B cell (primary cell): ENCODE measurements at regions not wholly inside any gene's neighbourhood (a gene's known extent, or its start where the extent isn't known, plus 50 kb on each side); places are given as distances from the start of the nearest gene placed in this dataset.

Experiments
- ATAC-seq: fragments of 200-7000 bp; cut with Tn5 transposase; one replicate; pipeline ENCODE4 v1.10.0; 2021; ENCODE audit warnings: low read depth, mild to moderate bottlenecking, moderate number of reproducible peaks, moderate library complexity
- CTCF ChIA-PET: fragments of 350-600 bp; sonication (Branson Sonifier 250); formaldehyde crosslinking; loops from one replicate; lab custom pipeline; 2021; ENCODE audit warnings: antibody characterized with exemption, inconsistent platforms; lab: Charles Lee
- POLR2A ChIA-PET: fragments of 350-600 bp; sonication (Branson Sonifier 250); formaldehyde crosslinking; loops from one replicate; lab custom pipeline; 2021; ENCODE audit warnings: antibody characterized with exemption; lab: Charles Lee
- DNase-seq: peaks from one replicate; pipeline ENCODE4 v3.0.0; 2013
- H2AFZ ChIP-seq: 2 replicates; pipeline ENCODE4 v1.6.1; 2012; ENCODE audit warnings: mild to moderate bottlenecking, low read depth, low read length; ENCODE audit not compliant: insufficient read depth, poor library complexity, severe bottlenecking
- H3K27ac ChIP-seq, 2 donors: 1 replicate in 1 of 2; 2 replicates in 1 of 2; pipeline ENCODE4 v1.5.1; 2012 to 2013; ENCODE audit warnings: low read length in 2 of 2, mild to moderate bottlenecking in 2 of 2, moderate library complexity in 1 of 2
- H3K27me3 ChIP-seq, 4 experiments: fragments of 200-600 bp in 1 of 4; sonication (generic) in 1 of 4; replicated peaks in 1 of 4; 1 replicate in 2 of 4; 2 replicates in 2 of 4; pipeline versions ENCODE4 v1.6.1 to v1.7.0; 2013 to 2016; ENCODE audit warnings: low read length in 3 of 4, mild to moderate bottlenecking in 2 of 4, mixed read lengths in 1 of 4, moderate library complexity in 1 of 4; ENCODE audit not compliant: insufficient read depth in 4 of 4, control insufficient read depth in 3 of 4; ENCODE audit errors: control extremely low read depth in 1 of 4
- H3K36me3 ChIP-seq, 2 experiments: replicated peaks in 1 of 2; 1 replicate in 1 of 2; 2 replicates in 1 of 2; pipeline versions ENCODE4 v1.6.1 to v1.7.1; 2013; ENCODE audit warnings: low read length in 1 of 2; ENCODE audit not compliant: insufficient read depth in 2 of 2, control insufficient read depth in 1 of 2; ENCODE audit errors: control extremely low read depth in 1 of 2, extremely low read depth in 1 of 2
- H3K4me1 ChIP-seq, 2 donors: fragments of 200-600 bp in 1 of 2; sonication (generic) in 1 of 2; 1 replicate in 1 of 2; 2 replicates in 1 of 2; pipeline versions ENCODE4 v1.5.1 to v1.6.1; 2013 to 2017; ENCODE audit warnings: low read length in 2 of 2; ENCODE audit not compliant: control insufficient read depth in 2 of 2, insufficient read depth in 2 of 2
- H3K4me2 ChIP-seq: replicated peaks from 2 replicates; pipeline ENCODE3; 2012; ENCODE audit warnings: mild to moderate bottlenecking, low read depth, low read length; ENCODE audit not compliant: poor library complexity, severe bottlenecking
- H3K4me3 ChIP-seq, 5 experiments: fragments of 200-600 bp in 1 of 5; sonication (generic) in 1 of 5; 1 replicate in 3 of 5; 2 replicates in 2 of 5; pipeline versions ENCODE4 v1.5.1 to v1.7.0; 2011 to 2016; ENCODE audit warnings: low read length in 4 of 5, mild to moderate bottlenecking in 4 of 5, low read depth in 2 of 5, control low read depth in 1 of 5, moderate library complexity in 1 of 5; ENCODE audit not compliant: insufficient read depth in 1 of 5; ENCODE audit errors: control extremely low read depth in 1 of 5, extremely low read depth in 1 of 5
- H3K79me2 ChIP-seq: fragments of 200-600 bp; sonication (generic); one replicate; pipeline ENCODE4 v1.6.0; 2016; ENCODE audit warnings: low read length; ENCODE audit not compliant: control insufficient read depth, insufficient read depth
- H3K9ac ChIP-seq: fragments of 200-600 bp; sonication (generic); 2 replicates; pipeline ENCODE4 v1.6.1; 2017; ENCODE audit warnings: mild to moderate bottlenecking, low read length, moderate library complexity
- H3K9me3 ChIP-seq, 3 donors: one replicate each; pipeline versions ENCODE4 v1.6.1 to v1.7.1; 2013; ENCODE audit warnings: low read length in 2 of 3; ENCODE audit not compliant: control insufficient read depth in 2 of 3, insufficient read depth in 1 of 3; ENCODE audit errors: control extremely low read depth in 1 of 3
- H4K20me1 ChIP-seq: 2 replicates; pipeline ENCODE4 v1.6.0; 2012; ENCODE audit warnings: mild to moderate bottlenecking, low read length; ENCODE audit not compliant: insufficient read depth, control insufficient read depth, poor library complexity, severe bottlenecking
- H3K27ac Mint-ChIP-seq: one replicate; pipeline ENCODE4 v1.8.0; 2021; ENCODE audit warnings: mixed read lengths
- H3K27me3 Mint-ChIP-seq: one replicate; pipeline ENCODE4 v1.8.0; 2021; ENCODE audit warnings: mixed read lengths
- H3K4me1 Mint-ChIP-seq: one replicate; pipeline ENCODE4 v1.8.0; 2021; ENCODE audit warnings: mixed read lengths
- H3K4me3 Mint-ChIP-seq: one replicate; pipeline ENCODE4 v1.8.0; 2021; ENCODE audit warnings: mixed read lengths
- H3K9me3 Mint-ChIP-seq: one replicate; pipeline ENCODE4 v1.8.0; 2022; ENCODE audit warnings: mixed read lengths; ENCODE audit not compliant: insufficient read depth
- CTCF ChIP-seq: fragments of 200-600 bp; IDR thresholded peaks from one replicate; pipeline ENCODE4 v1.8.0; 2022; ENCODE audit warnings: antibody characterized with exemption, mild to moderate bottlenecking
- EZH2 ChIP-seq: IDR thresholded peaks from 2 replicates; pipeline ENCODE4 v1.6.1; 2012; ENCODE audit warnings: borderline replicate concordance, low read depth, mild to moderate bottlenecking, moderate library complexity, low read length; ENCODE audit not compliant: insufficient read depth, poor library complexity, severe bottlenecking
- WGBS: methylation state at CpG from one replicate; pipeline ENCODE4 v1.1.5; 2013; ENCODE audit warnings: missing lambda C conversion rate; ENCODE audit not compliant: insufficient coverage; 5-methylcytosine and 5-hydroxymethylcytosine counted together
- intact Hi-C: fragments of 100-400 bp; cut with micrococcal nuclease; formaldehyde crosslinking; loops from one replicate; pipeline ENCODE4 v1.10.0; 2022

GRCh38 chr20:57946559-57947315 is 236.9 kb upstream of the PMEPA1 start:
- no peaks in the 10 kb centered on the region for H3K79me2 ChIP-seq
- DNase-seq (no peak), ATAC-seq (no peak)
- intact Hi-C loops = no loop called here
- no peaks in the 10 kb centered on the region for H3K4me1 Mint-ChIP-seq
- H3K9me3 ChIP-seq = peaks cover 0 to 3% (median 0%) of the 10 kb centered on the region in 3 donors
- no peak overlapping the region for H3K9ac ChIP-seq
- H4K20me1 ChIP-seq = no peaks in the 10 kb centered on the region
- no peak overlapping the region for H3K4me2 ChIP-seq
- no peaks in the 10 kb centered on the region for H3K27me3 ChIP-seq
- H3K27ac ChIP-seq = no peak overlapping the region
- TF ChIP-seq CTCF = no peak
- no peaks in the 10 kb centered on the region for H3K9me3 Mint-ChIP-seq
- CTCF ChIA-PET = no interaction called here
- H3K4me3 Mint-ChIP-seq = no peak overlapping the region
- no peaks in the 10 kb centered on the region for H3K36me3 ChIP-seq
- H3K27me3 Mint-ChIP-seq = peaks cover 18% of the 10 kb centered on the region
- H3K4me3 ChIP-seq = no peak overlapping the region
- POLR2A ChIA-PET = no interaction called here
- H3K27ac Mint-ChIP-seq = no peak overlapping the region
- no peak overlapping the region for H2AFZ ChIP-seq
- WGBS = 92% methylated on average over 8 of the region's 8 CpGs
- no peaks in the 10 kb centered on the region for H3K4me1 ChIP-seq

- no peak overlapping the region for H2AFZ ChIP-seq
- Mint-ChIP-seq H3K9me3 (no peaks in the 10 kb centered on the region), H3K4me1 (no peaks in the 10 kb centered on the region), H3K27me3 (peaks cover 12% of the 10 kb centered on the region), H3K4me3 (no peak overlapping the region), H3K27ac (no peak overlapping the region)
- H3K4me3 ChIP-seq = no peak overlapping the region
- CTCF ChIA-PET = no interaction called here
- peaks cover 0 to 3% (median 0%) of the 10 kb centered on the region in 3 donors for H3K9me3 ChIP-seq
- POLR2A ChIA-PET = no interaction called here
- no peak overlapping the region for H3K9ac ChIP-seq
- no peak for ATAC-seq
- intact Hi-C loops = no loop called here
- H3K79me2 ChIP-seq = no peaks in the 10 kb centered on the region
- TF ChIP-seq CTCF = no peak
- TF ChIP-seq EZH2 = no peak
- 100% methylated on average over 4 of the region's 6 CpGs for WGBS
- H3K4me1 ChIP-seq = no peaks in the 10 kb centered on the region
- no peaks in the 10 kb centered on the region for H3K36me3 ChIP-seq
- DNase-seq = no peak
- H3K27ac ChIP-seq = no peak overlapping the region
- no peaks in the 10 kb centered on the region for H3K27me3 ChIP-seq
- H3K4me2 ChIP-seq = no peak overlapping the region
- H4K20me1 ChIP-seq = no peaks in the 10 kb centered on the region
Measured at GRCh38 chr20:57944988-57945387, 235.2 kb upstream of the PMEPA1 start.
